DND-41 (cell line): ENCODE measurements at regions not wholly inside any gene's neighbourhood (a gene's known extent, or its start where the extent isn't known, plus 50 kb on each side); places are given as distances from the start of the nearest gene placed in this dataset.

Source experiments
- ATAC-seq: fragments of 200-7000 bp; cut with Tn5 transposase; 3 replicates; pipeline ENCODE4 v1.9.1; 2021; ENCODE audit warnings: low read depth; ENCODE audit not compliant: insufficient read depth
- DNase-seq: peaks from one replicate; pipeline ENCODE4 v3.0.0-alpha.2; 2020
- H2AFZ ChIP-seq: 2 replicates; pipeline ENCODE4 v1.6.0; 2012; ENCODE audit warnings: low read depth, low read length
- H3K27ac ChIP-seq: 2 replicates; pipeline ENCODE4 v1.5.1; 2012; ENCODE audit warnings: low read length, inconsistent platforms
- H3K27me3 ChIP-seq: fragments of 200-600 bp; sonication (generic); 2 replicates; pipeline ENCODE4 v1.6.0; 2012; ENCODE audit warnings: low read length, mild to moderate bottlenecking, inconsistent platforms; ENCODE audit not compliant: insufficient read depth, poor library complexity
- H3K36me3 ChIP-seq: 2 replicates; pipeline ENCODE4 v1.5.1; 2012; ENCODE audit warnings: low read length, inconsistent platforms; ENCODE audit not compliant: insufficient read depth
- H3K4me1 ChIP-seq: 2 replicates; pipeline ENCODE4 v1.5.1; 2012; ENCODE audit warnings: mild to moderate bottlenecking, low read length; ENCODE audit not compliant: insufficient read depth
- H3K4me2 ChIP-seq: 2 replicates; pipeline ENCODE4 v1.6.0; 2012; ENCODE audit warnings: mild to moderate bottlenecking, moderate library complexity, low read length, inconsistent platforms; ENCODE audit not compliant: insufficient read depth
- H3K4me3 ChIP-seq, 2 experiments: fragments of 200-600 bp in 1 of 2; shearing (Covaris generic) in 1 of 2; 2 replicates each; pipeline ENCODE4 v1.5.1; 2012 to 2016; ENCODE audit warnings: inconsistent platforms in 2 of 2, low read length in 2 of 2, mild to moderate bottlenecking in 2 of 2, low read depth in 1 of 2, moderate library complexity in 1 of 2
- H3K79me2 ChIP-seq: 2 replicates; pipeline ENCODE4 v1.6.0; 2012; ENCODE audit warnings: low read length, inconsistent platforms; ENCODE audit not compliant: insufficient read depth
- H3K9ac ChIP-seq: 2 replicates; pipeline ENCODE4 v1.6.0; 2012; ENCODE audit warnings: low read depth, mild to moderate bottlenecking, inconsistent platforms, low read length, moderate library complexity
- H3K9me3 ChIP-seq: 2 replicates; pipeline ENCODE4 v1.5.1; 2012; ENCODE audit warnings: low read length, moderate library complexity, mild to moderate bottlenecking, inconsistent platforms; ENCODE audit not compliant: insufficient read depth, severe bottlenecking
- H4K20me1 ChIP-seq: 2 replicates; pipeline ENCODE4 v1.6.0; 2012; ENCODE audit warnings: low read length; ENCODE audit not compliant: insufficient read depth
- CTCF ChIP-seq: IDR thresholded peaks from 2 replicates; pipeline ENCODE4 v1.5.1; 2012; ENCODE audit warnings: borderline replicate concordance, low read length, moderate library complexity, mild to moderate bottlenecking; ENCODE audit not compliant: poor library complexity, severe bottlenecking; ENCODE audit errors: extremely low read depth
- EZH2 ChIP-seq: IDR thresholded peaks from 3 replicates; pipeline ENCODE4 v1.6.1; 2012; ENCODE audit warnings: borderline replicate concordance, low read depth, mild to moderate bottlenecking, moderate library complexity, low read length, inconsistent platforms; ENCODE audit not compliant: severe bottlenecking

GRCh38 chr4:4631150-4631549, 89.3 kb upstream of the STX18 start:
- DNase-seq (no peak), ATAC-seq (no peak)
- TF ChIP-seq EZH2 = no peak
- no peak for TF ChIP-seq CTCF
- Histone ChIP-seq H3K9ac (no peak overlapping the region), H3K79me2 (no peaks in the 10 kb centered on the region), H3K4me3 (no peak overlapping the region), H4K20me1 (no peaks in the 10 kb centered on the region), H3K4me1 (no peaks in the 10 kb centered on the region), H3K9me3 (no peaks in the 10 kb centered on the region), H3K36me3 (no peaks in the 10 kb centered on the region), H3K27me3 (no peaks in the 10 kb centered on the region), H3K4me2 (no peak overlapping the region), H2AFZ (no peak overlapping the region), H3K27ac (no peak overlapping the region)

GRCh38 chr4:4627906-4628305, 86.1 kb upstream of the STX18 start:
- no peaks in the 10 kb centered on the region for H3K27me3 ChIP-seq
- no peak overlapping the region for H3K4me3 ChIP-seq
- ATAC-seq = no peak
- no peak for TF ChIP-seq CTCF
- no peak for TF ChIP-seq EZH2
- no peak overlapping the region for H3K4me2 ChIP-seq
- H3K79me2 ChIP-seq = no peaks in the 10 kb centered on the region
- DNase-seq = no peak
- H3K4me1 ChIP-seq = no peaks in the 10 kb centered on the region
- no peak overlapping the region for H3K9ac ChIP-seq
- no peaks in the 10 kb centered on the region for H3K9me3 ChIP-seq
- H3K36me3 ChIP-seq = no peaks in the 10 kb centered on the region
- no peaks in the 10 kb centered on the region for H4K20me1 ChIP-seq
- no peak overlapping the region for H3K27ac ChIP-seq
- H2AFZ ChIP-seq = no peak overlapping the region

- no peak for ATAC-seq
Observed at GRCh38 chr4:4627111-4627510, 85.3 kb upstream of the STX18 start.

More at GRCh38 chr4:4627111-4627510, 85.3 kb upstream of the STX18 start:
- Histone ChIP-seq H3K9me3 (no peaks in the 10 kb centered on the region), H3K36me3 (no peaks in the 10 kb centered on the region), H4K20me1 (no peaks in the 10 kb centered on the region), H3K4me3 (no peak overlapping the region), H2AFZ (no peak overlapping the region), H3K9ac (no peak overlapping the region), H3K79me2 (no peaks in the 10 kb centered on the region), H3K4me1 (no peaks in the 10 kb centered on the region), H3K27ac (no peak overlapping the region), H3K27me3 (no peaks in the 10 kb centered on the region), H3K4me2 (no peak overlapping the region)
- no peak for DNase-seq
- TF ChIP-seq CTCF (no peak), EZH2 (no peak)
